Smooth muscle cell (in vitro differentiated cells): ENCODE measurements at regions not wholly inside any gene's neighbourhood (a gene's known extent, or its start where the extent isn't known, plus 50 kb on each side); places are given as distances from the start of the nearest gene placed in this dataset.

ENCODE experiments used
- DNase-seq: peaks from one replicate; lab custom pipeline; 2025; ENCODE audit not compliant: unreplicated experiment; lab: John Stamatoyannopoulos, UW
- H2AFZ ChIP-seq: fragments of 200-600 bp; sonication (generic); 2 replicates; pipeline ENCODE4 v1.6.0; 2016; ENCODE audit warnings: antibody characterized with exemption, low read depth, mild to moderate bottlenecking
- H3F3A ChIP-seq: fragments of 200-600 bp; sonication (generic); 2 replicates; pipeline ENCODE4 v1.6.0; 2017; ENCODE audit warnings: antibody characterized with exemption, low read depth
- H3K27ac ChIP-seq: fragments of 200-600 bp; sonication (generic); 2 replicates; pipeline ENCODE4 v1.5.1; 2016; ENCODE audit warnings: low read depth, mild to moderate bottlenecking
- H3K27me3 ChIP-seq: fragments of 200-600 bp; sonication (generic); 2 replicates; pipeline ENCODE4 v1.6.1; 2016; ENCODE audit warnings: low read depth, mild to moderate bottlenecking
- H3K36me3 ChIP-seq: fragments of 200-600 bp; sonication (generic); 2 replicates; pipeline ENCODE4 v1.5.1; 2016; ENCODE audit warnings: low read depth
- H3K4me1 ChIP-seq: fragments of 200-600 bp; sonication (generic); 2 replicates; pipeline ENCODE4 v1.5.1; 2016; ENCODE audit warnings: low read depth
- H3K4me2 ChIP-seq: fragments of 200-600 bp; sonication (generic); 2 replicates; pipeline ENCODE4 v1.6.0; 2016; ENCODE audit warnings: mild to moderate bottlenecking
- H3K4me3 ChIP-seq: fragments of 200-600 bp; sonication (generic); 2 replicates; pipeline ENCODE4 v1.5.1; 2016; ENCODE audit warnings: mild to moderate bottlenecking
- H3K79me2 ChIP-seq: fragments of 200-600 bp; sonication (generic); 2 replicates; pipeline ENCODE4 v1.6.0; 2016; ENCODE audit warnings: low read depth, mild to moderate bottlenecking
- H3K9ac ChIP-seq: fragments of 200-600 bp; sonication (generic); 2 replicates; pipeline ENCODE4 v1.6.0; 2016; ENCODE audit warnings: low read depth
- H3K9me3 ChIP-seq: fragments of 200-600 bp; sonication (generic); replicated peaks from 2 replicates; pipeline ENCODE4 v1.5.1; 2016; ENCODE audit warnings: low read depth
- H4K20me1 ChIP-seq: fragments of 200-600 bp; sonication (generic); 2 replicates; pipeline ENCODE4 v1.6.0; 2016; ENCODE audit warnings: low read depth
- WGBS: methylation state at CpG from one replicate; pipeline ENCODE4 v1.1.7; 2016; ENCODE audit warnings: low lambda C conversion rate; 5-methylcytosine and 5-hydroxymethylcytosine counted together
- TF ChIP-seq, protein P1 (sequence below): fragments of 200-600 bp; sonication (generic); IDR thresholded peaks from 2 replicates; pipeline ENCODE4 v1.5.1; 2017; ENCODE audit warnings: borderline replicate concordance, mild to moderate bottlenecking, antibody characterized with exemption; ENCODE audit not compliant: insufficient read depth, poor library complexity, severe bottlenecking

- Histone ChIP-seq H3K9me3 (no peaks in the 10 kb centered on the region), H3K9ac (no peak overlapping the region), H3K4me2 (no peak overlapping the region), H3K4me1 (no peaks in the 10 kb centered on the region), H3F3A (no peaks in the 10 kb centered on the region), H3K36me3 (no peaks in the 10 kb centered on the region), H3K4me3 (no peak overlapping the region), H3K79me2 (no peaks in the 10 kb centered on the region), H3K27me3 (no peaks in the 10 kb centered on the region), H3K27ac (no peak overlapping the region), H2AFZ (no peak overlapping the region), H4K20me1 (no peaks in the 10 kb centered on the region)
- TF ChIP-seq, protein P1, sequence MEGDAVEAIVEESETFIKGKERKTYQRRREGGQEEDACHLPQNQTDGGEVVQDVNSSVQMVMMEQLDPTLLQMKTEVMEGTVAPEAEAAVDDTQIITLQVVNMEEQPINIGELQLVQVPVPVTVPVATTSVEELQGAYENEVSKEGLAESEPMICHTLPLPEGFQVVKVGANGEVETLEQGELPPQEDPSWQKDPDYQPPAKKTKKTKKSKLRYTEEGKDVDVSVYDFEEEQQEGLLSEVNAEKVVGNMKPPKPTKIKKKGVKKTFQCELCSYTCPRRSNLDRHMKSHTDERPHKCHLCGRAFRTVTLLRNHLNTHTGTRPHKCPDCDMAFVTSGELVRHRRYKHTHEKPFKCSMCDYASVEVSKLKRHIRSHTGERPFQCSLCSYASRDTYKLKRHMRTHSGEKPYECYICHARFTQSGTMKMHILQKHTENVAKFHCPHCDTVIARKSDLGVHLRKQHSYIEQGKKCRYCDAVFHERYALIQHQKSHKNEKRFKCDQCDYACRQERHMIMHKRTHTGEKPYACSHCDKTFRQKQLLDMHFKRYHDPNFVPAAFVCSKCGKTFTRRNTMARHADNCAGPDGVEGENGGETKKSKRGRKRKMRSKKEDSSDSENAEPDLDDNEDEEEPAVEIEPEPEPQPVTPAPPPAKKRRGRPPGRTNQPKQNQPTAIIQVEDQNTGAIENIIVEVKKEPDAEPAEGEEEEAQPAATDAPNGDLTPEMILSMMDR = no peak
- 88% methylated on average over 4 of the region's 4 CpGs for WGBS
- DNase-seq = no peak
Observed at GRCh38 chr11:33590441-33590840, 110.2 kb downstream of the C11orf91 start.

- no peak overlapping the region for H2AFZ ChIP-seq
- H3K4me3 ChIP-seq = no peak overlapping the region
- TF ChIP-seq, protein P1 = no peak
- no peaks in the 10 kb centered on the region for H3K9me3 ChIP-seq
- H3K79me2 ChIP-seq = no peaks in the 10 kb centered on the region
- 78% methylated on average over 4 of the region's 4 CpGs for WGBS
- no peaks in the 10 kb centered on the region for H3F3A ChIP-seq
- no peak overlapping the region for H3K4me2 ChIP-seq
- H3K27me3 ChIP-seq = no peaks in the 10 kb centered on the region
- H3K36me3 ChIP-seq = no peaks in the 10 kb centered on the region
- H4K20me1 ChIP-seq = no peaks in the 10 kb centered on the region
- DNase-seq = no peak
- no peak overlapping the region for H3K27ac ChIP-seq
- H3K4me1 ChIP-seq = no peaks in the 10 kb centered on the region
- no peak overlapping the region for H3K9ac ChIP-seq
Observed at GRCh38 chr11:33588056-33588455, 112.6 kb downstream of the C11orf91 start.

DNA sequence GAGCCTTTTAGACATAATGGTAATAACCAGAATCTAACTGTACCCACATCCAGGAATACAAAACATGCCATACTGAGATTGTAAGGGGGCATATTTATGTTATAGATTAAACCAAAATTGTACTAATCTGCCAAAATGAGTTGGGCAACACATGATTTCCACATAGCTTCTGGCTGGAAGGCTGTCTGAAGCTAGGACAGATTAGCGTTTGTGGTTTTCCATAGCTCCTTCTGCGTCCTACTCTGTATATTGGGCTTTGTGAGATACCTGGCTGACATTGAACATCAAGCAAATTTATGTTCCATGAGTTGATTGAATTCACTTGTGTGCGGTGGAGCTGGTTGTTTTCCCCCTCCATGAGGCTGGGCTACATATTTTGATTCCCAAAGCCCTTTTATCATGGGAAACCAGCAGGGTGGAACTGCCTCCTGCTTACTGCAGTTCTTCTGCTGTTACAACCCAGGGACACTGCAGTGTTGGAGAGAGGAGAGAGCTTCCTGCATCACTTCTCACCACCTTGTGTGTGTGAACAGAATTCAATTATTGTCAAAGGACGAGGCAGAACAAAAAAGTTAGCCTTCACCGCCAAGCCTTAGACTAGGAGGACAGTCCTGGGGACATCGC lies 114.9 kb downstream of the C11orf91 start:
- Histone ChIP-seq H3K27me3 (no peaks in the 10 kb centered on the region), H3K4me2 (no peak overlapping the region), H3K36me3 (no peaks in the 10 kb centered on the region), H3K79me2 (no peaks in the 10 kb centered on the region), H3F3A (no peaks in the 10 kb centered on the region), H3K4me1 (no peaks in the 10 kb centered on the region), H3K27ac (no peak overlapping the region), H3K9ac (no peak overlapping the region), H2AFZ (no peak overlapping the region), H3K4me3 (no peak overlapping the region), H3K9me3 (no peaks in the 10 kb centered on the region), H4K20me1 (no peaks in the 10 kb centered on the region)
- DNase-seq = no peak
- TF ChIP-seq, protein P1 = no peak
- WGBS = 82% methylated on average over 6 of the region's 6 CpGs

DNA sequence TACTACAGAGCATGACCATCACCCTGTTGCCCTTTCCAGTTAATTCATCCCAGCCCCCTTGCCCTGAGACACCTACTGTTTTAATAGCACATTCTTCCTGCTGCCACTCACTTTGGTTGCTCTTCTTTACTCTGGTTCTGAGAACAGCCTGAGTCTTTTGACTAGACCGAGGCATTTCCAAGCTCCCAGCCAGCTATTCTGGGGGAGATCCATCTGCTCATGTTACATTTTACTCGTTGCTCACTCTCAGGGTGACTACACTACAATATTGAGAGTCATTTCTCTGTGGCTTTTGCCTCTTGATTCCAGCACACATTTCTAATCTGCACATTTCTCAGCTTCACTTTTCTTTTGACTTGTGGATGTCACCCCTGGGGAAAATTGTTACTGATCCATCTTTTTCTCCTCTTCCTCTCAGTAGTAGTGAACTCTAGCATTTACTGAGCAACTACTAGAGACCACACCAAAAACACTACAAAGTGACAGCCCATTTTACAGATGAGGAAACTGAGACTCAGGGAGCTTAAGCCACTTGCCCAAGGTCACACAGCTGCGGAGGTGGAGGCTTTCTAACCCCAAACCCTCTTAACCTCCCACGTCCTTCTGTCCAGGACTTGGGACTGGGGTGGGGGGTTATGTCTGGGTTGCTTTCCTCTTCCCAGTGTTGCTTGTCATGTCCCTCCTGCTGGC lies 117.8 kb downstream of the C11orf91 start:
- Histone ChIP-seq H4K20me1 (no peaks in the 10 kb centered on the region), H3K36me3 (no peaks in the 10 kb centered on the region), H3F3A (no peaks in the 10 kb centered on the region), H3K4me1 (no peaks in the 10 kb centered on the region), H3K9me3 (no peaks in the 10 kb centered on the region), H3K27me3 (no peaks in the 10 kb centered on the region), H3K4me3 (no peak overlapping the region), H3K79me2 (no peaks in the 10 kb centered on the region), H2AFZ (no peak overlapping the region), H3K27ac (no peak overlapping the region), H3K9ac (no peak overlapping the region), H3K4me2 (no peak overlapping the region)
- no peak for DNase-seq
- TF ChIP-seq, protein P1 = no peak
- WGBS = 86% methylated on average over 4 of the region's 4 CpGs
